ENCODE measurements at regions not wholly inside any gene's neighbourhood (a gene's known extent, or its start where the extent isn't known, plus 50 kb on each side); places are given as distances from the start of the nearest gene placed in this dataset.
"Not testable (repeated sequence)": the region's sequence is repeated elsewhere in the genome, so short reads cannot be mapped to it uniquely, and the experiment has no call there.

DNA sequence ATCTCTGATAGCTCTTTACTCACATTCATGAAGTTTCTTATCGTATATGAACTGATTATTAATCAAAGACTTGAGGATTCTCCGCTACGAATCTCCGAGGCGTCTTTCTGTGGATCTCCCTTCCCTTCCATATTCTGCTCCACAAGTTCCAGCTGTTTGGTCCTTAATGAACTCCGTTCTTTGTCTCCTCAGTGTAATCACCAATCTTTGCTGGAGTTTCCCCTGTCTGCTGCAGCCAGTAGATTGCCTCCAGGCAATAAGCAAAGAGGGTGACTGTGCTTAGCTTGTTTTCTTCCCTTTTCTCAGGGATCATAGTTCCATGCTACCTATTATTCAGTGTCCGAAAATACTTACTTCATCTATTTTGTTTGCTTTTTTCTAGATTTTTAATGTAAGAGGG, 169.6 kb upstream of the FOLH1 start:
- Histone ChIP-seq H3K27me3 (no peaks in the 10 kb centered on the region), H3K4me3 (no peak overlapping the region), H3K9me3 (no peaks in the 10 kb centered on the region), H3K4me1 (no peaks in the 10 kb centered on the region), H3K27ac (no peak overlapping the region), H3K36me3 (no peaks in the 10 kb centered on the region)
- TF ChIP-seq CTCF (IDR thresholded peaks at IDR 0.05), result no peak
- no peak for DNase-seq (ENCODE audit: low spot score in 2 of 2)
- intact Hi-C loops (cut with DNase I), result no loop called here

DNA sequence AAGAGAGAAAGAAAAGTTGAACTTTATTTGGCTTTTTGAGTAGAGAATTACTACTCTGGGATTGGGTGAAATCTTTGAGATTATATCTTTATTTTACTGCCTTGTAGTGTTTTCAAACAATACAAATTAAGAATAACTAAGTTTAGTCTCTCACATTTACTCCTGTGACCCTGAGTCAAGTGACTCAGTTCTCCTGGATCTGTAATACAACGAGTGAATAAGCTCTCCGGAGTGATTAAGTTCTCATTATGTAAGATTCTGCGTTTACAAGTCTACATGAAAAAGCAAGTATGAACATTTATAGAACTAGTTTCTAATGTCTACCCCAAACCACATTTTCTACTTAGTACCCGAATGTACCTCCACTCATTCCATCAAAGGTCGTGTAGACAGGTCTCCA, 165.5 kb upstream of the FOLH1 start:
- DNase-seq (ENCODE audit: low spot score in 2 of 2); H3K27ac ChIP-seq; H3K4me3 ChIP-seq; H3K4me1 ChIP-seq; H3K36me3 ChIP-seq; intact Hi-C loops (cut with DNase I); H3K9me3 ChIP-seq; H3K27me3 ChIP-seq: not testable (repeated sequence)

- H3K4me1 ChIP-seq; DNase-seq (ENCODE audit: low spot score in 2 of 2); intact Hi-C loops (cut with DNase I); H3K9me3 ChIP-seq; H3K36me3 ChIP-seq; H3K4me3 ChIP-seq; H3K27ac ChIP-seq; H3K27me3 ChIP-seq: not testable (repeated sequence)
Measured at GRCh38 chr11:49373385-49373784, 165.0 kb upstream of the FOLH1 start.

DNA sequence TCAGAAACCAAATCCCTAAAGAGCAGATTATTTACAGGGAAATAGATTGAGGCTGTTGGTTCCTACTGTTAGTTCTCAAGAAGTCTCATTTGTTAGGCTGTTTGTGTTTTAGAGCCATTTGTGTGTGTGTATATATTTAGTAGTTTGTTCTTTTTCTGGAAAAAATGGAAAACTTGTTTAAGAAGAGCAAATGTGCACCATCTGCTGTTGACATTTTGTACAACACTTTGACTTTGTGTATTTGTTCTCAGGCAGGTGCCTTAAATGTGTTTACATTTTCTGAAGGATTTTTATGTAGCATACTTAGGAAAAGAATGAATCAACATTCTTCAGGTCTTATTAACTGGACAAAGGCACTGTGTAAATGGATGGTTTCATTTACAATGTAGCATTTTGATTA, 163.7 kb upstream of the FOLH1 start:
- H3K36me3 ChIP-seq; H3K4me1 ChIP-seq; H3K9me3 ChIP-seq; H3K4me3 ChIP-seq; DNase-seq (ENCODE audit: low spot score in 2 of 2); H3K27ac ChIP-seq; intact Hi-C loops (cut with DNase I); H3K27me3 ChIP-seq: not testable (repeated sequence)
- TF ChIP-seq CTCF (IDR thresholded peaks at IDR 0.05), result peak in 2 of 3 experiments; percentile 32 to 48

GRCh38 chr11:49368556-49368955, 160.2 kb upstream of the FOLH1 start:
- H3K36me3 ChIP-seq; H3K9me3 ChIP-seq; DNase-seq (ENCODE audit: low spot score in 2 of 2); H3K4me3 ChIP-seq; H3K27me3 ChIP-seq; H3K4me1 ChIP-seq; H3K27ac ChIP-seq: not testable (repeated sequence)
- intact Hi-C loops (cut with DNase I), result loop anchor here (5.0 kb wide), 1 partner anchor 136 kb away; no protein-coding TSS in a partner anchor

- H3K4me3 ChIP-seq; DNase-seq (ENCODE audit: low spot score in 2 of 2); H3K4me1 ChIP-seq; H3K9me3 ChIP-seq; H3K27me3 ChIP-seq; H3K36me3 ChIP-seq: not testable (repeated sequence)
- H3K27ac ChIP-seq, result peak overlapping the region in 1 of 2 donors; percentile 41
- intact Hi-C loops (cut with DNase I), result loop anchor here (5.0 kb wide), 1 partner anchor 133 kb away; no protein-coding TSS in a partner anchor
Measured at GRCh38 chr11:49365375-49365774, 157.0 kb upstream of the FOLH1 start.

GRCh38 chr11:49362994-49363393, 154.6 kb upstream of the FOLH1 start:
- not testable (repeated sequence) for DNase-seq (ENCODE audit: low spot score in 2 of 2)
- intact Hi-C loops (cut with DNase I), result loop anchor here (5.0 kb wide), 1 partner anchor 36 kb away; no protein-coding TSS in a partner anchor

GRCh38 chr11:49354536-49354935, 146.1 kb upstream of the FOLH1 start:
- H3K4me3 ChIP-seq; H3K36me3 ChIP-seq; H3K4me1 ChIP-seq; H3K9me3 ChIP-seq; H3K27ac ChIP-seq; intact Hi-C loops (cut with DNase I); DNase-seq (ENCODE audit: low spot score in 2 of 2); H3K27me3 ChIP-seq: not testable (repeated sequence)

More at GRCh38 chr11:49362994-49363393, 154.6 kb upstream of the FOLH1 start:
- not testable (repeated sequence) for H3K4me3 ChIP-seq, H3K36me3 ChIP-seq, H3K27me3 ChIP-seq, H3K4me1 ChIP-seq, H3K9me3 ChIP-seq
- peak overlapping the region in 1 of 2 donors; percentile 53 for H3K27ac ChIP-seq

- H3K36me3 ChIP-seq; intact Hi-C loops (cut with DNase I): not testable (repeated sequence)
Measured at GRCh38 chr11:49352868-49353267, 144.5 kb upstream of the FOLH1 start.

GRCh38 chr11:49346627-49347026, 138.2 kb upstream of the FOLH1 start:
- H3K9me3 ChIP-seq; H3K4me3 ChIP-seq; DNase-seq (ENCODE audit: low spot score in 2 of 2); H3K36me3 ChIP-seq; intact Hi-C loops (cut with DNase I); H3K27ac ChIP-seq; H3K27me3 ChIP-seq; H3K4me1 ChIP-seq: not testable (repeated sequence)

More at GRCh38 chr11:49352868-49353267, 144.5 kb upstream of the FOLH1 start:
- not testable (repeated sequence) for H3K4me3 ChIP-seq; H3K9me3 ChIP-seq; DNase-seq (ENCODE audit: low spot score in 2 of 2); H3K4me1 ChIP-seq; H3K27me3 ChIP-seq; H3K27ac ChIP-seq

DNA sequence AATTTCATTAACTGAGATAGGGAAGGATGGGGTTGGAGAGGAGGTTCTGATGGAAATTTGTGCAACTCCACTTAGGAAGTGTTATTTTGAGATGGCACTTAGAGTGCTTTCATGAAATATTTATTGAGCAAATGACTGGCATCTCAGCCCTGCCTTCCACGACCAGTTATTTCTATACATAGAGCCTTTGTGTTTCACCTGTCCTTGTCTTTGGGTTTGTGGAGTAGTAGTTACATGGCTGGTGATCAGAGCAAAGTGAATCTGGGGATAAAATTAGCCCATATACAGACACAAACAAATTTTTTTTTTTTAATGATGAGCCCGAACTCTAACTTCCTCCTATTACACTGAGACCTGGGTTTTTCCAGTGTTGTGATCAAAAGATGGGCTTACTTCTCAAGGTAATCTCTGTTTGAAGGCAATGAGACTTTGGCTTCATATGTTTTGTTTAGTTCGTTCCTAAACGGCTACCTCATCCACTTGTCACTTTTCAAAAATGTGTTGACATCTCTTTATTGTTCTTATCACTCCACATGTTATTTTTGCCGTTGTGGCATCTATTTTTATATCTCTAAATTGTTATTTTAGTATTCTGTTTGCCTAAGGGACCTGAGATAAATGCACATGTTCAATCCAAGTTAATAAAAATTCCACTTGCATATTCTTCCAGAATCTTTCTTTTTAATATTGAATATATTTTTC, 120.2 kb upstream of the FOLH1 start:
- H3K27ac ChIP-seq, result peak overlapping the region in 1 of 2 donors; percentile 32
- not testable (repeated sequence) for H3K36me3 ChIP-seq; H3K9me3 ChIP-seq; H3K27me3 ChIP-seq; H3K4me3 ChIP-seq; DNase-seq (ENCODE audit: low spot score in 2 of 2)
- peaks cover 0 to 17% of the 10 kb centered on the region in 2 donors for H3K4me1 ChIP-seq
- intact Hi-C loops (cut with DNase I), result loop anchor here (5.0 kb wide), 1 partner anchor 34 kb away; no protein-coding TSS in a partner anchor

DNA sequence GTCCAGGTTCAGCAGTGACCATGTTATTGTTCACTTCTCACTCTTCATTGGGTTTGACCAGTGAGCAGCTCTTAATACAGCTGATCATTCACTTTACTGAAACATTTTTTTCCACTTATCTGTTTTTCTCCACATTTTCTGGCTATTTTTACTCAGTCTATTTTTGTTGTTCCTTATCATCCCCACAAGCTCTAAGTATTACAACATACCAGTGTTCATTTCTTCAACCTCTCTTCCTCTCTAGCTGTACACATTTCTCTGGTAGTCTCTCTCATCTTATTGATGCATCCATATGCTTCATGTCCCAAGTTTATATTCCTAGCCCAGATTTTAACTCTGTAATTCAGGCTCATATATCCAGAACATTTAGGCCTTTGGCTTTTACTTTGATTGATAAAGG, 119.4 kb upstream of the FOLH1 start:
- H3K27me3 ChIP-seq; DNase-seq (ENCODE audit: low spot score in 2 of 2); H3K4me3 ChIP-seq; H3K36me3 ChIP-seq; H3K9me3 ChIP-seq: not testable (repeated sequence)
- intact Hi-C loops (cut with DNase I), result loop anchor here (5.0 kb wide), 1 partner anchor 35 kb away; no protein-coding TSS in a partner anchor
- Histone ChIP-seq H3K27ac (peak overlapping the region; percentile 41 to 45), H3K4me1 (peaks cover 0 to 17% of the 10 kb centered on the region in 2 donors)

Measured in ascending aorta (tissue), 2 donors.